ENCODE measurements at regions not wholly inside any gene's neighbourhood (a gene's known extent, or its start where the extent isn't known, plus 50 kb on each side); places are given as distances from the start of the nearest gene placed in this dataset.
A peak's percentile ranks its signal among the peaks of the same experiment; 100 is the strongest.

DNA sequence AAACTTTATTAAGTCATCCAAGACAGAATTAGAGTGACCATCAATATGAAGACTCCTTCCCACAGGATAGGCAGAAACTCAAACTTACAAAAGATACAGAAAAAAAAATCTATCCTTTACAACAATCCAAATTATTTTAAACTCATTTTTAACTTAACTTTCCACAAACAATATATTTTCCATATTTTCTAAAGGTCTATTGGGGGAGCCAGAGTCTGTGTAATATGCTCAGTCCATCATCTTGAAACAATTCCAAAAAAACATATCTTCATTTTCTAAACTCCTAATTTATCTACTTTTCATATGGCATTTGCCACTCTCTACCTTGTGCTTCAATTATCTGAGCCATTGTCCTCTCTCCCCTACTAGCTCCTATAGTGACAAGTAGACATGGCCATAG lies 378.1 kb downstream of the PDGFC start:
- DNase-seq, result no peak

DNA sequence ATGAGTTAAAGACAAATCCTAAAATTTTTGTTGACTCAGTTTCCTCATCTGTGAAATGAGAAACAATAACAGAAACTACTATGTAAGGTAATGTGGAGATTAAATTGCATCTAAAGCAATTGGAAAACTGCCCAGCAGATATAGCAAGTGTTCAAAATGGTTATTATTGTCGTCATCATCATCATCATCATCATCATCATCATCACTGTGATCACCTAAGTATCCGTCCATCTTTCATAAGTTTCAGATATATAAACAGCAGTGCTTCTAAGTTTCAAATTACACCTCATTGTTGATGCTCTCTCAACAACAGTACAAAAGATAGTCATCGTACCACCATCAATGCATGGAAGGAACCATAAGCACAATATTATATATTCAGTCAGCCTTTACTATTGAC lies 379.9 kb downstream of the PDGFC start:
- no peak for DNase-seq

DNA sequence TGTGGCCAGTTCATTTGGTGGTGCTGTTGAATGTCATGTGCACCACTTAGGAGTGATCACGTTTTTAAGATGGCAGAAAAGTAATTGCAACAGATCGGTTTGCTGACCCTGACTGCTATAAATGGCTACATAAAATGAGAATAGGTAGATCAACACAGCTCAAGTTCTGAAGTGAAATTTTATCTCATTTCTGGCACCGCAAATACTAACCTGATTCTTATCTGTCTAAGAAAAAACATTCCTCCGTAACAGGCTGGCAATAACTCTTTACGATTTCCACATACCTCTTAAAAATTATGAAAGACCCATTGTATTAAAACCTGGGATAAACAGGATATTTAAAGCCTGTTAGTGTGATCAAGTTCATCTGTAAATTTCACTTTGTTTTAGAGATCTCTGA lies 387.5 kb downstream of the PDGFC start:
- no peak for DNase-seq

DNA sequence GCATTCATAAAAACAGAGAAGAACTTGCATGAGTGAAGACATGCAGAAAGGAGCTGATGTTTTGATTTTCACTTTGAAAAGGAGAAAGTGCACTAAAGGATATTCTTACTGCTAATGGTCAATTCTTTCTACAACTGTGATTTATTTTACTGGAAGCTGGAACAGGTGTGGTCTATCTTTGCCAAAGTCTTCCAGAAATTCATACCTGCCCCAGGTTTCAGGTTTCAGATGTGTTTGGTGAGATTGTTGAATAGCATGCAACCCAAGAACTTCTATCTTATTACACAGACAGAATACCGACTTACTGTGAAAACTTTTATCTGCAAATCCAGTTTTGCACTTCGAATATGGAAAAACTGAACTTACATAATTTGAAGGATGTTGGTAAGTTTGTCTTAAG lies 388.3 kb downstream of the PDGFC start:
- no peak for DNase-seq

DNA sequence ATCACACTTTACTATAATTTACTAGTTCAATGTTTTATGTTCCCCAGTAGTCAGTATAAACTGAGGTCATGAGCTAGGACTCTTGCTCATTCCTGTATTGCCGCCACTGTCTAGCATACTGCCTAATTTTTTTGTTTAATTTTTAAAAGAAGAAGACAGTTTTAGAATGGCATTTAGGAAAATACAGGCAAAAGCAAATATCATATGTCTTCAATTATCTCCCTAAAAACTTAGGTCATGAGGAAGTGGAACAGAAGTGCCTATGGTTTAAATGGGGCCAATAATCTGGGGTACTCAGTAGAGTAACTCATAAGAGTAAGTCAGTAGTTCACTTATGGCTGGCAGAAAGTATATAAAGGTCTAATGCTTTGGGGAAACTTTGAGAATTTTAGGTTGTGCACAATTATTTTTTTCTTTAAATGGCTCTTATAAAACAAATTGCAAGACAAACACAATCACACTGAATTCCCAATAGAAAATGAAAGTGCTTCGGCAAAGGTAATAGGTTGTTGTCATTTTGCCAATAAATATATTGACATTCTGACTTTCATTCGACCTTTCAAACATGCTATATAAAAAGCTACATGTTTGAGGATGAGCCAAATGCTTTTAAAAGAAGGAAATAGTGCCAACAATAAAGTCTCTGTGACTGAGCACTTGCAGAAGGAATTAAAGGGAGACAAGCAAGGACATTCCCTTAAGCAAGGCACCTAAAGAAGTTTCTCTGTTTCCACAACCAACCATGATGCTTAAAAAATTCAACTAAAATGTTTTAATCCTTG lies 390.1 kb downstream of the PDGFC start:
- no peak for DNase-seq

DNA sequence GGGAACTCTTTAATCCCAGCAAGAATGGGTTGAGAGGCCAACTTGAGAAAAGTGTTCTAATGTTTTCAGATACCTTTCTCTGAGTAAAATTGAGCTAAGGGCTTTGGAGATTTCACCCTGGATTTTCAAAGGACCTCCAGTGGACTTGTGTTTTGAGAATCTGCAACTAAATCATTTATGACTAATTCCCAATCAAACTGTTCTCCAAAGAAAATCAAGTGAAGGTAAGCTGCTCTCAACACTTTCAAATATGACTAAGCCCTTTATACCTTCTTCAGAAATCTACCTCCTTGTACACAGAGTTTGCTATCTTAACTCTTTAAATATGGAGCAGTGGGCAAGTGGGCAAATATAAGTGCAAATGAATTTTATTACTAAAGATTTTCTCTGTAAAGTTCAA lies 392.9 kb downstream of the PDGFC start:
- no peak for DNase-seq

DNA sequence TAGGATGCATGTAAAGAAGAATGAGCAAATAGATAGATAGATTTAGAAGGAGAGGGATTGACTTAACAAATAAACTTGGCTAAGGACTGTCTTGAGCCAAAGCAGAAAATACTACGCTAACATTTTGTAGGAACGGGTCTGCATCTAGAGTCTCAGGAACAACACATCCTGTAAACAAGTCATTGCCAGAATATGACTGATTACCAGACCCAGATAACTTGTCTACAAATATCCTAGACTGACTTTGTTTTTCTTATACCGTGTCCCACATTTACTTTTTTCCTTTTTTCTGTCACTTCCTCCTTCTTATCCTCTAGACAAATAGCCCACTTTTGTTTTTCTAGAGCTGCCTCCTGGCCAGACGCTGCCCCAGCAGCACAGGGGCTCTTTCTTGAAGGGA lies 393.6 kb downstream of the PDGFC start:
- no peak for DNase-seq

DNA sequence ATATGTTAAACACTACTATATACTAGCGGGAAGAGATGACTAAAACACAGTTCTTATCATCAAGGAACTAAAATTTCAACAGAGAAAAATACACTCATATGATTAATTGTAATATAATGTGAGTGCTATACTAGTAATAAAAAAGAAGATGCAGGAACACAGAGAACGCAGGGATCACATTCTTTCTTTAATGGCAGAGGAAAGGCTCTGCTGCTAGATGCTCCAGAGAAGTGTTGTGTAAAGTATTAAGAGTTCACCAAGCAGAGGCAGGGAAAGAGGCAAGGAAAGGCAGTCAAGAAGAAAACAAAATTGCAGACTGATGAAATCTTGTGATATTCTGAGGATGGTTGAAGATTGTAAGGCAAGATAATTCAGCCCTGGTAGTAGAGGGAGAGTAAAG lies 394.7 kb downstream of the PDGFC start:
- DNase-seq, result no peak

DNA sequence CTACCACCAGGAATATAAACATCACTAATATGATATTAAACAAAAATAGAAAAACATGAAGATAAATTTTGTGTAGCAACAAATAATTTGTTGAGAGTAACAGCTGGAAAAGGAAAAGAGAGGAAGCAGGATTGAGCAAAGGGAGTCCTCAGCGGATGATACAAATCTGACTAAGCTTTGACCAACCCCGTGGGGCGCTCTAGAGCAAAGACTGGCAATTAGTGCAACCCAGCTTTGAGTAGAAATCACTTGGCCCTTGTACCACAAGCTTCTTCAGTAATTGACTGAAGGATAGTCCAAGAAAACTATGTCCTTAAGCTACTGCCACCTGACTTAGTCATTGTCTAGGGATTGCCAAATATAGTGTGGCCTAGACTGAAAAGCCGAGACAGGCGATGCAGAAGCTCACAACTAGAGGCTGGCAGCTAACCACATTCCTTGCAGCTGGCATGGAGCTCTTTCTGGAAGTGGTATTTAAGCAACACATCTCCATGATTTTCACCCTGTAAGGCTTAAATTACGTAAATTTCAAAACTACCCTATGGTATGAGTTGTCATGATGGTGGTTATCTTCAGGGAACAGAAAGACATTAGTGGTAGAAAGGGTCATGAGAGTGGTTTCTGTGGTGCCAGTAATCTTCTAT lies 396.0 kb downstream of the PDGFC start:
- DNase-seq, result no peak

DNA sequence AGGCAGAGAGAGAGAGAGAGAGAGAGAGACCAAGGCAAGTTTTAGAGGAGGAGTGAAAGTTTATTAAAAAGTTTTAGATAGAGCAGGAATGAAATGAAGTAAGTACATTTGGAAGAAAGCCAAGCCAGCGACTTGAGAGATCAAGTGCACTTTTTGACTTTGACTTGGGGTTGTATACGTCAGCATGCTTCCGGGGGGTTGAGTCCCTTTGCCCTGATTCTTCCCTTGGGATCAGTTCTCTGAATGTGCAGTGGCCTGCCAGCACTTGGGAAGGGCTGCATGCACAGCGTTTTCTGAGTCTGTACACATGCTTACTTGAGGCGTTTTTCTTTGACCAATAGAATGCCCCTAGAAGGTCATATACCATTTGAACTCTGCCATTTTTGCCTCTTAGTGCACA lies 400.5 kb downstream of the PDGFC start:
- DNase-seq, result no peak

DNA sequence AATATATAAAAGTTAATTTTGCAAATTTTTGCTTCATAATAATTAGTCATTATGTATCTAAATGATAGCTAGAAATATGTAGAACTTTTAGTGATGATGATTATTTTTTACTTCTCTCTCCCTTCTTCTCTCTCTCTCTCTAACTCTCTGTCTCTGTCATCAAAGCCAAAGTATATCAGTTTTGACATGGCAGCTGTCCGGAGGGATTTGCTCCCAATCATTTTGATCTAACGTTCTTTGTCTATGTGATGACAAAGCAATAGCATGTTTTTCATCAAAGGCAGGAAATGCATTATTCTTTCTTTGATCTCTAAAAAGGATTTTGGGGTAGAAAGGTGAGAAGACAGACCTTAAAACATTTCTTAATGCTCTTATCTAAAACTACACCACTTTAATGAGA lies 402.1 kb downstream of the PDGFC start:
- DNase-seq, result peak; percentile 83

DNA sequence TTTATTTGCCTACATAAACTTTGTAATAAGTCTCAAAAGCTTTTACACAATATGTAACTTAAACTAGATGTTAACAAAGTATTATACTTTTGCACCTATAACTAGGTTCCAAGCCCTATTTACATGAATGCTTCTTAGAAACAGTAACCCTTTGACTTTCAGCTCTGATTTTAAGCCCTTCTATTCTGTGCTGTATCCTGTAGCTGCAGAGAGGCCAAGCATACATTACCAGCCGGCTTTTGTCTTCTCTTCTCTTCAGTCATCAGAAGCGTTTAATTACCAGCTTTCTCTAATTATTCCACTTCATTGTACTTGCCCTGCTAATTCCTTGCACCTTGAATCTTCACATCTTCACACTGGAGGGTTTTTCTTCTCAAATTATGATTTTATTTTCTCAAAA lies 403.1 kb downstream of the PDGFC start:
- peak; percentile 35 for DNase-seq

DNA sequence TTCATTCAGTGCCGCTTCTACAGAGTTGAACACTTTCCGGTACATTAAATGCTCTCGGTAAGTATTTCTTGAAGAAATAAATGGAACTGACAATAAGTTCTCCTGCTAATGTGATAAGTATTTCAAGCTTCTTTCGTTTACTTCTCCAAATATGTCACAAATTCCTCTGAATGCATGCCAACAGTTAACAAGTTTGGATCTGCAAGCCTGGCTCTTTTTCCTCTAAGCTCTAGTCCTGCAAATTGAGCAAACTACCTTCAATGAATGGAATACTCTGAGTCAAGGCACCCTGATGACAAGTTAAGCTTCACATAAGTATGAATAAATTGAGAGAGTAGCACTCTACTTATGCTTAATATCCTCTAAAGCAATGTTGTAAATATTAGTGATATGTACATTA lies 403.6 kb downstream of the PDGFC start:
- DNase-seq, result peak; percentile 34

DNA sequence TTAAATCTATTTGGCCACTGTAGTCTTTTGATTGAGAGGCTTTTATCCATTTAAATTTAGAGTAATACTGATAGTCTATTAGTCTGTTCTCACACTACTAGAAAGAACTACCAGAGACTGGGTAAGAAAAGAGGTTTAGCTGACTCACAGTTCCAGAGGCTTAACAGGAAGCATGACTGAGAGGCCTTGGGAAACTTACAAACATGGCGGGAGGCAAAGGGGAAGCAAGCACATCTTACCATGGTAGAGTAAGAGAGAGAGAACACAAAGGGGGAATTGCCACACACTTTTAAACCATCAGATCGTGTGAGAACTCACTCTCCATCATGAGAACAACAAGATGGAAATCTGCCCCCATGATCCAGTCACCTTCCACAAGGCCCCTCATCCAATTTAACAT lies 410.9 kb downstream of the PDGFC start:
- DNase-seq, result no peak

DNA sequence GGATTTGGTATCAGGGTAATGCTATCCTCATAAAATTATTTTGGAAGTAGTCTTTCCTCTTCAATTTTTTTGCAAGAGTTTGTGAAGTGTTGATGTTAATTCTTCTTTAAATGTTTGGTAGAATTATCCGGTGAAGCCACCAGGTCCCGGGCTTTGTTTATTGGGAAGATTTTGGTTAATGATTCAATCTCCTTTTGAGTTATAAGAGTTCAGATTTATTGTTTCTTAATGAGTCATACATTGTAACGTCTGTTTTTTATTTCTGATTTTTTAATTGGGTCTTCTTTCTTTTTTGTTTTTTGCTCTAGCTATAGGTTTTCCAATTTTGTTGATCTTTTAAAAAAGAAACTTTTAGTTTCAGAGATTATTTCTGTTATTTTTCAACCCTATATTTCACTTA lies 412.3 kb downstream of the PDGFC start:
- no peak for DNase-seq

DNA sequence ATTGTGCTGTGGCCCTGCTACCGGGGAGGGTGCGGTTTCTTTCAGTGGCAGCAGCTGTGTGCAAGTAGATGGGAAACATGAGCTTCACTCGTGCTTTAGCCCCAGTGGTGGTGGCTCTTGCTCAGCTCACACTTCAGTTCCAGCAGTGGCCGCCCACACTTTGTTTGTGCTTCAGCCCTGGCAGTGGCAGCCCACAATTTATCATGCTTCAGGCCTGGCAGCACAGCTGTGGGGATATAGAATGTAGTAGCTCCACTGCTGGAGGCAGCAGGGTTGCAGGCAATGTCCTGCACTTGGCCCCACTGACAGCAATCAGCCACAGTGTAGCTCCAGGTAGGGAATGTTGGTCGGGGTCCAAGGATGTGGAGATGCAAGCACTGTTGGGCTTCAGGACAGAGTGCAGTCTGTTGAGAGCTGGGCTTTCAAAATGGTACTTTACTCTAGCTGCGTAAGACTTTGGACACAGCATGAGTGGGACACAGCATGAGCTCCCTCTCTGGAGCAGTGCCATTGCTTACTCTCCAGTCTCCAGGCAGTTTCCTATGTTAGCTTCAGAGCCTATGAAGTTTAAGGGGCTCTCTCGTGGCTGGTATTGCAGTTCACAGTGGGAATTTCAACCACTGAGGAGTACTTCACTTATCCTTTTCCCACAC lies 413.1 kb downstream of the PDGFC start:
- no peak for DNase-seq

DNA sequence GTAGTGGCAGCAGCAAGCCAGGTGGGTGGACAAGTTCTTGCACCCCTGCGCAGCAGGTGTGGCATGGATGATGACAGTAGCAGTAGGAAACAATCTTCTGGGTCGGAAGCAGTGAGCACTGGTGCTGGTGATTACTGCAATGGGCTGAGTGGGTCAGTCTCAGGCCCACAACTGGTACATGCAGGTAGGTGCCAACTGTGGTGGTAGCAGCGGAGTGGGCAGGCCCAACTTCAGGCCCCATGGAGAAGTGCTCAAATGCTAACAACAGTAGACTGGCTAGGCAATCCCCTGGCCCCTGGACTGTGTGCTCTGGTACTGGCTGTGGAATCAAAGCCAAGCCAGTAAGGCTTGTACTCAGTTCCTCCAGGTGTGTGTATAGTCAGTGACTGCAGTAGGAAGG lies 413.7 kb downstream of the PDGFC start:
- DNase-seq, result no peak

DNA sequence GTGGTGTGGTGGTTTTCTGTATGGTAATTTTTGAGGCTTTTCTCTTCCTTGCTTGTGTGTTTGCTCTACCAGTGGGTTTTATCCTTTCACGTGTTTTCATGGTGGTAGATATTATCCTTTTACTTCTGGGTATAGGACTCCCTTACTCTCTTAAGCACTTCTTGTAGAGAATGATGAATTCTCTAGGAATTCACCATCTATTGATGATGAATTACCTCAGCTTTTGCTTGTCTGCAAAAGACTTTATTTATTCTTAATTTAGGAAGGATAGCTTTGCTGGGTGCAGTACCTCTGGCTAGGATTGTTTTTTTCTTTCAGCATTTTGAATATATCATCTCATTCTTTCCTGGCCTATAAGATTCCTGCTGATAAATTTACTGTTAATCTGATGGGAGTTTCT lies 415.3 kb downstream of the PDGFC start:
- DNase-seq, result no peak

DNA sequence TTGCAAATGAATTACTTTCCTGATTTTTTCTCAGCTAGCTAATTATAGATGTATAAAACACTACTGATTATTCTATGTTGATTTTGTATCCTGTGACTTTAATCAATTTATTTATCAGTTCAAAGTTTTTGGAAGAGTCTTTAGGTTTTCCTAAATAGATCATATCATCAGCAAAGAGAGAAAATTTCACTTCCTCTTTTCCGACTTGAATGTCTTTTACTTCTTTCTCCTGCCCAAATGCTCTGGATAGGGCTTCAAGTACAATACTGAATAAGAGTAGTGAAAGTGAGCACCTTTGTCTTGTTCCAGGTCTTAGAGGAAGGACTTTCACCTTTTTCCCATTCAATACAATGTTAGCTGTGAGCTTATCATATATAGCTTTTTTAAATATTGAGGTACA lies 417.9 kb downstream of the PDGFC start:
- no peak for DNase-seq

DNA sequence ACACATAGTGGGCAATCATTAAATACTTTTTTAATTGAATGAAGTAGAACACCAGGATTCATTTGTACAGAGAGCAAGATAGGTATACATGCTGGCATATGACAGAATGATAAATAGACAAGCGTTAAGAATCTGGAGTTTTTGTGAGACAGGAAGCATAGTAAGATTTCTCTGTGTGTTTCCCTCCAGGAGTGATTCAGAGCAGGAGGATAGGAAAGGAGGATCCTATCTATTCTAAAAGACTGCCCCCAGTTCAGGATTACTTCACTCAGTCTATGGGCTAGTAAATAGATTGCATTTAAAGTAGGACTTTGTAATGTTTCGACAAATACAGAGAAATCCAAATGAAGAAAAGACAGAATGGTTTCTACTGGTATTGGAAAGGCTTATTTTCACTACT lies 423.7 kb downstream of the PDGFC start:
- no peak for DNase-seq

DNA sequence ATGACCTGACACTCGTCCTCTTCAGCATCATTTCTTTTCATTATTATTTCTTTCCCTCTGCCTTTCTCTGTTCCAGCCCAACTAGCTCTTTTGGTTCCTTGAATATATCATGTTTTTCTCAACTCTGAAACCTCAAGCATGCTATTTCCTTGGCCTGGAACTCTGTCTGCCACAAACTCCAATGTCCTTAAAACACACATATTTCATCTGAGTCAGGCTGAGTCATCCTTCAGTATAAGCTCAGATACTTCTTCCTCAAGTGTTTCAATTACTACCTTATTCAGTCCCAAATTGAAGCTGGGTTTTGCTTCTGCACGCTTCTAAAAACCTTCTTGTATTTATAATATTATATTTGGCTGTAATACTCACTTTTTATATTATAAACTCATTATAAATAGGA lies 424.2 kb downstream of the PDGFC start:
- DNase-seq, result no peak

DNA sequence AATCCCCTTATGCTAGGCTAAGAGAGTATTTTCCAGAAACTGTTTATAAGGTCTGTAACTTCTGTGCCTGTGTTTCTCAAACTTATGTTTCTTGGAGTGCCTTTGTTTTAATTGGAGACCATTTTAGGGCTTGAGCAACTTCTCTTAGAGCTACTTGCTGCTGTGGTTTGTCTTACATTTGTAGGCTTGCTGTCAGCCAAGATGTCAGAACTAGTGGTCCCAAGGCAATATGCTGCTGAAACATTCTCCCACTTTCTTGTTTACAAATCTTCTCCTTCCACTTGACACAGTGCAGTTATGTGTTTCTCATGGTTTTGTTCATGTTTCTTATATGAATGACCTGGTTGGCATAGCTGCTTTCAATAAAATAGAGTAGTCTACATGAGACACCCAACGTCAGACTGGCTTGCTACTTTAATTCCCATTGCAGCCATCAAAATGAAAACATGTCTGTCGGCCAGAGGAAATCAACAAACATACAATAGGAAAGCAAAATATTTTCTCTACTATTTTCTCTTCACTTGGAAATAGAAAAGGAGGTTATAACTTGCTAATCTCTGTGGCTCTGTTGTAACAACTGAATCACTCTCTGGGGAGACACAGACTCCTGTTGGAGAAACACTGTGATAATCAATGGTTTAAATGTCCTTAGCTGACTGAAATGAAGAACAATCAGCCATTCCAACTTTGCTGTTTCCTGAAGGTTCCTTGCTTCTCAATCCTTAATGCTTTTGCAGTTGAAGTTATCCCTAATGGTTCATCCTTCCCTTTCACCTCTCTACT lies 426.4 kb downstream of the PDGFC start:
- DNase-seq, result no peak

DNA sequence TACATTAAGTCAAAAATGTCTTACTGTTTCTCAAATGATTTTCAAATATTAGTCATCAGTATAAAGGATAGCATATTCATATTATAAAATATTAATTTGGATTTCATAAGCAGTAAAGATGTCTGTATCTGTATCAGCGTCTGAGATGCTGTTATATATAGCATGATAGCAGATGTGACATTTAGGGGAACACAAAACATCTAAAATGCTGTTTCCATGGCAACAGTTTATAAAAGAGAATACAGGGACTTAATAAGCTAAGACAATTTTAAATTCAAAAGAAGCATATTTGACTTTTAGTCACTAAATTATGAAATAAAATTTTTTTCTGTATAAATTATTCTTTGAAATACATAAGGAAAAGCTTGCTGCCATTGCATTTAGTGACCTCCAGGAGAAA lies 432.2 kb downstream of the PDGFC start:
- no peak for DNase-seq
